COLO668 (cell line): ENCODE measurements at regions not wholly inside any gene's neighbourhood (a gene's known extent, or its start where the extent isn't known, plus 50 kb on each side); places are given as distances from the start of the nearest gene placed in this dataset.

Experiments
- DNase-seq: peaks from one replicate; lab custom pipeline; 2025; ENCODE audit not compliant: unreplicated experiment; lab: John Stamatoyannopoulos, UW

- no peak for DNase-seq
Measured at GRCh38 chr11:37688456-37688855, 1090.4 kb upstream of the RAG2 start.

GRCh38 chr11:37687130-37687529, 1089.1 kb upstream of the RAG2 start:
- DNase-seq, result no peak

- no peak for DNase-seq
Measured at GRCh38 chr11:37671321-37671720, 1073.3 kb upstream of the RAG2 start.

- DNase-seq, result no peak
Measured at GRCh38 chr11:37666960-37667359, 1068.9 kb upstream of the RAG2 start.

GRCh38 chr11:37657645-37658044, 1059.6 kb upstream of the RAG2 start:
- no peak for DNase-seq

GRCh38 chr11:37647767-37648166, 1049.7 kb upstream of the RAG2 start:
- DNase-seq, result no peak

- no peak for DNase-seq
Measured at GRCh38 chr11:37643968-37644367, 1045.9 kb upstream of the RAG2 start.

GRCh38 chr11:37642296-37642695, 1044.3 kb upstream of the RAG2 start:
- DNase-seq, result no peak

- DNase-seq, result no peak
Measured at GRCh38 chr11:37632748-37633147, 1034.7 kb upstream of the RAG2 start.

- DNase-seq, result no peak
Measured at GRCh38 chr11:37630866-37631265, 1032.8 kb upstream of the RAG2 start.

GRCh38 chr11:37623778-37624177, 1025.7 kb upstream of the RAG2 start:
- DNase-seq, result no peak

GRCh38 chr11:37621662-37622061, 1023.6 kb upstream of the RAG2 start:
- no peak for DNase-seq

GRCh38 chr11:37616291-37616690, 1018.3 kb upstream of the RAG2 start:
- DNase-seq, result no peak

- DNase-seq, result no peak
Measured at GRCh38 chr11:37613031-37613430, 1015.0 kb upstream of the RAG2 start.

- DNase-seq, result no peak
Measured at GRCh38 chr11:37612146-37612545, 1014.1 kb upstream of the RAG2 start.

- no peak for DNase-seq
Measured at GRCh38 chr11:37605229-37605628, 1007.2 kb upstream of the RAG2 start.

GRCh38 chr11:37598381-37598780, 1000.3 kb upstream of the RAG2 start:
- no peak for DNase-seq

- no peak for DNase-seq
Measured at GRCh38 chr11:37597776-37598175, 999.7 kb upstream of the RAG2 start.

- DNase-seq, result no peak
Measured at GRCh38 chr11:37595845-37596244, 997.8 kb upstream of the RAG2 start.

GRCh38 chr11:37574361-37574760, 976.3 kb upstream of the RAG2 start:
- no peak for DNase-seq

GRCh38 chr11:37572491-37573171, 974.6 kb upstream of the RAG2 start:
- DNase-seq, result no peak

GRCh38 chr11:37571246-37571645, 973.2 kb upstream of the RAG2 start:
- DNase-seq, result no peak

GRCh38 chr11:37560991-37561390, 963.0 kb upstream of the RAG2 start:
- DNase-seq, result no peak
